ENCODE measurements at regions not wholly inside any gene's neighbourhood (a gene's known extent, or its start where the extent isn't known, plus 50 kb on each side); places are given as distances from the start of the nearest gene placed in this dataset.

DNA sequence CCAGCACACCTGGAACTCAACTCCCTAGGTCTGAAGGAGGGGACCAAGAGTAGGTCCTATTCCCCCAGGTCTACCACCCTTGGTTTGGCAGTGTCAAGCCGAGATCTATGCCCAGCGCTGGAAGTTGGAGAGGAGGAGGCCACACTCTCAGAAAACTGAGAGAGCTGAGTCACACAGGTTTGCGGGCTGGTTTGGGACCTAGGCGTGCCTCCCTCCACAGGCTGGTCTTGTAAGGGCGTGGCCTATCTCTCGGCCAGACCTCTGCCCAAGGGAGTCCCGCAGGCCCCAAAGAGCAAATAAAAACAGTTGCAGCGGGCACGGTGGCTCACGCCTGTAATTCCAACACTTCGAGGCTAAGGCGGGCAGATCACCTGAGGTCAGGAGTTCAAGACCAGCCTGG, 52.9 kb upstream of the INTU start:
- no peak for TF ChIP-seq EZH2 (IDR thresholded peaks at IDR 0.05; ENCODE audit: insufficient read depth, poor library complexity, severe bottlenecking)
- no peak for TF ChIP-seq EZH2phosphoT487 (IDR thresholded peaks at IDR 0.05; ENCODE audit: insufficient read depth, low read depth)

Measured in GM23248 (cell line).